ENCODE measurements at regions not wholly inside any gene's neighbourhood (a gene's known extent, or its start where the extent isn't known, plus 50 kb on each side); places are given as distances from the start of the nearest gene placed in this dataset.

DNA sequence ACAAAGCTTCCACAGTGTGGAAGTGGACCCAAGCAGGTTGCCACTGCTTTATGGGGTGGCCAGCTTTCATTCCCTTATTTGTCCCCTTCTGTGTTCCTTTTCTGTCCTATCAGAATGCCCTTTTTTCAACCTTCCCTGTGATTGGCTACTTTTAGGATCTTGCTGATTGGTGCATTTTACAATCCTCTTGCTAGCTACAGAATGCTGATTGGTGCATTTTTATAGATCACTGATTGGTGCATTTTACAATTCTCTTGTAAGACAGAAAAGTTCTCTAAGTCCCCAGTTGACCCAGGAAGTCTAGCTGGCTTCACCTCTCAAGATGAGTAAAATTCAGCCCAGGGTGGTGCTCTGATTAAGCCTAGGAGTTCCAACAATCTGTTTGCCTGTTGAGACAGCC lies 157.2 kb upstream of the ERCC6L2 start:
- DNase-seq = no peak
- no peak overlapping the region for H3K4me3 ChIP-seq
- H3K27ac ChIP-seq = no peak overlapping the region
- H3K36me3 ChIP-seq (ENCODE audit: low read depth, missing control alignments) = no peaks in the 10 kb centered on the region
- H3K4me1 ChIP-seq = no peaks in the 10 kb centered on the region
- H3K9me3 ChIP-seq = no peaks in the 10 kb centered on the region
- intact Hi-C loops (cut with DNase I; ENCODE audit: low total_unique reads) = no loop called here
- TF ChIP-seq, protein P1, sequence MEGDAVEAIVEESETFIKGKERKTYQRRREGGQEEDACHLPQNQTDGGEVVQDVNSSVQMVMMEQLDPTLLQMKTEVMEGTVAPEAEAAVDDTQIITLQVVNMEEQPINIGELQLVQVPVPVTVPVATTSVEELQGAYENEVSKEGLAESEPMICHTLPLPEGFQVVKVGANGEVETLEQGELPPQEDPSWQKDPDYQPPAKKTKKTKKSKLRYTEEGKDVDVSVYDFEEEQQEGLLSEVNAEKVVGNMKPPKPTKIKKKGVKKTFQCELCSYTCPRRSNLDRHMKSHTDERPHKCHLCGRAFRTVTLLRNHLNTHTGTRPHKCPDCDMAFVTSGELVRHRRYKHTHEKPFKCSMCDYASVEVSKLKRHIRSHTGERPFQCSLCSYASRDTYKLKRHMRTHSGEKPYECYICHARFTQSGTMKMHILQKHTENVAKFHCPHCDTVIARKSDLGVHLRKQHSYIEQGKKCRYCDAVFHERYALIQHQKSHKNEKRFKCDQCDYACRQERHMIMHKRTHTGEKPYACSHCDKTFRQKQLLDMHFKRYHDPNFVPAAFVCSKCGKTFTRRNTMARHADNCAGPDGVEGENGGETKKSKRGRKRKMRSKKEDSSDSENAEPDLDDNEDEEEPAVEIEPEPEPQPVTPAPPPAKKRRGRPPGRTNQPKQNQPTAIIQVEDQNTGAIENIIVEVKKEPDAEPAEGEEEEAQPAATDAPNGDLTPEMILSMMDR (IDR thresholded peaks at IDR 0.05) = no peak
- TF ChIP-seq POLR2A (IDR thresholded peaks at IDR 0.05) = no peak
- H3K27me3 ChIP-seq = no peaks in the 10 kb centered on the region

DNA sequence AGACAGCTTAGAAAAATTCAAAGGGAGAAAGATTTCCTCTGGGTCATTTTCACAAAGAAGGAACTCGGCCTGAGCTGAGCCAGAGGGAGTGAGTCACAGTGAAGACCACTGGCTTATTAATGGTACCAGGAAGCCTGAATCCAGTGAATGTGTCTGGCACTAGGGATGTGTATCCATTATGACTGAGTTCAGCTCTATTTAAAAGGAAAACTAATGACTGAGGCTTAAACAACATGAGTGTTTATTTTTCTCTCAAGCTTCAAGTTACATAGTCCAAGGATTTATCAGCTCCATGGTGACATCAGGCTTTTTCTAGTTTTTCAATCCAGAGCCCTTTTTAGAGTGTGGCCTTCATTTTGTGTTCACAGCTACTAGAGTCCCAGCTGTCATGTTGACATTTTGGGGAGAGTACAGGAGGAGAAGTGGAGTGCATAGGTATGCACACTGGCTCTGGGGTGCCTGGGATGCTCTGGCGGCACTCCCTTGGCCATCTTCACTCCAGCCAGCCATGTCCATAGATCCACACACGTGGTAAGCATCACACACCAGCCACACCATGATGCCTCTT lies 159.5 kb upstream of the ERCC6L2 start:
- DNase-seq = no peak
- no peaks in the 10 kb centered on the region for H3K9me3 ChIP-seq
- intact Hi-C loops (cut with DNase I; ENCODE audit: low total_unique reads) = no loop called here
- H3K27ac ChIP-seq = no peak overlapping the region
- no peaks in the 10 kb centered on the region for H3K36me3 ChIP-seq (ENCODE audit: low read depth, missing control alignments)
- WGBS, 2 donors = 83 to 100% methylated on average over 3 of the region's 3 CpGs
- no peaks in the 10 kb centered on the region for H3K27me3 ChIP-seq
- no peak for TF ChIP-seq POLR2A (IDR thresholded peaks at IDR 0.05)
- TF ChIP-seq, protein P1 (IDR thresholded peaks at IDR 0.05) = no peak
- no peak overlapping the region for H3K4me3 ChIP-seq
- no peaks in the 10 kb centered on the region for H3K4me1 ChIP-seq

DNA sequence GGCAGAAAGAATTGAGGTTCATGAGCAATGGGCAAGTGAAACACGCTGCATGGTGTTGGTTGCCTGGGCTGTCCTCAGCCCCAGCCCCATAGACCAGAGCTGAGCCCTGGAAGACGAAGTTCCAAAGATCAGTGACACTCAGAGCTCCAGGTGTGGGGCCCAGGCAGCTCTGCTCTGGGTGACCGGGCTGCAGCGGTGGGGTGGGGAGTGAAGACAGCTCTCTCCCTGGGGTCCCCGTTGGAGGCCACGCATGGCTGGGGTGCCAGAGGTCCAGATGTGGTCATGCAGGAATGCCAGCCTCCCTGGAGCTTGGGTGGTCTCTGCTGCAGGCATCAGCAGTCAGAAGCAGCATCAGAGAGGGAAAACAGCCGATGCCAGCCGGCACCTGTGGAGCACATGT lies 165.0 kb upstream of the ERCC6L2 start:
- intact Hi-C loops (cut with DNase I; ENCODE audit: low total_unique reads) = no loop called here
- H3K4me1 ChIP-seq = no peaks in the 10 kb centered on the region
- 88% methylated on average over 8 of the region's 8 CpGs; no CpG with 5 or more reads in 1 of the 2 donors for WGBS, 2 donors
- no peaks in the 10 kb centered on the region for H3K9me3 ChIP-seq
- TF ChIP-seq POLR2A (IDR thresholded peaks at IDR 0.05) = no peak
- TF ChIP-seq, protein P1 (IDR thresholded peaks at IDR 0.05) = no peak
- H3K4me3 ChIP-seq = no peak overlapping the region
- H3K27ac ChIP-seq = no peak overlapping the region
- H3K27me3 ChIP-seq = no peaks in the 10 kb centered on the region
- H3K36me3 ChIP-seq (ENCODE audit: low read depth, missing control alignments) = no peaks in the 10 kb centered on the region
- no peak for DNase-seq

DNA sequence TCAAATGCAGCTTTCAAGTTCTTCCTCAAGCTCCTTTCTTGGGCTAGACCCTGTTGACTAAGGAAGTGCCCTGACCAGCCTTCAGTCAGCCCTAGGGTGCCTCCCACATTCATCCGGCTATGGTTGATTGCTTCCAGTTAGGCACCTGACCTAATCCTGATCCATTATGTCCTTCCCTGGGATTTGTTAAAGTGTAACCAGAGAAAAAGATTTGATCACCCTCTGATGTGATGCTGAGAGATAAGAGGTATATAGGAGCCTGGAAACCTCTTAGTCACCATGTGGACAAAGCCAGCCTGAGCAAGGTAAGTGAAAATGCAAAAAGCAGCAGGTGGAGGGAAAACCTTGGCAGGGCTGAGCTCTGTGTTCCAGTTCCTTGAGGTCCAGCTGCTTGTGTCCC lies 178.8 kb upstream of the ERCC6L2 start:
- no peaks in the 10 kb centered on the region for H3K27me3 ChIP-seq
- no peak for DNase-seq
- H3K4me3 ChIP-seq = no peak overlapping the region
- TF ChIP-seq POLR2A (IDR thresholded peaks at IDR 0.05) = no peak
- TF ChIP-seq, protein P1 (IDR thresholded peaks at IDR 0.05) = no peak
- H3K9me3 ChIP-seq = no peaks in the 10 kb centered on the region
- H3K4me1 ChIP-seq = no peaks in the 10 kb centered on the region
- WGBS, 2 donors = 100% methylated on average over 1 of the region's 1 CpG
- intact Hi-C loops (cut with DNase I; ENCODE audit: low total_unique reads) = no loop called here
- H3K27ac ChIP-seq = no peak overlapping the region
- no peaks in the 10 kb centered on the region for H3K36me3 ChIP-seq (ENCODE audit: low read depth, missing control alignments)

DNA sequence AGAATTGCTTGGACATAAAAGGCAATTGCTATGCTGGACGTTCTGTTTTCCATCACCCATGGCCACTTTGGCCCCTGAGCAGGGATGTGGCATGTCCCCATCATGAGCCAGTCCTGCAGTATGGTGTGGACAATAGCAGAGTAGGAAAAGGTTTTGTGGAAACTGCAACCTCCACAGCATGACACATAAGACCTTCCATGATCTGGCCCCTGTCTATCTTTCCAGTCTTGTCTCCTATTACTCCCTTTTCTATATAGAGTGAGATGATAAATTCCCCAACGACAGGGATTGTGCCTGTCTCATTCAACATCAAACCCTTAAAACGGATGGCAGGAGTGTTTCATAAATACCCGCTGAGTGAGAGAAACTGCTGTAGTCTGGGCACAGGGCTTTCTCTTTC lies 174.7 kb upstream of the PTCH1 start:
- no peaks in the 10 kb centered on the region for H3K4me1 ChIP-seq
- H3K9me3 ChIP-seq = no peaks in the 10 kb centered on the region
- no peak overlapping the region for H3K4me3 ChIP-seq
- H3K27me3 ChIP-seq = no peaks in the 10 kb centered on the region
- WGBS, 2 donors = 79% methylated on average over 4 of the region's 4 CpGs
- H3K27ac ChIP-seq = no peak overlapping the region
- intact Hi-C loops (cut with DNase I; ENCODE audit: low total_unique reads) = no loop called here
- no peaks in the 10 kb centered on the region for H3K36me3 ChIP-seq (ENCODE audit: low read depth, missing control alignments)
- TF ChIP-seq, protein P1 (IDR thresholded peaks at IDR 0.05) = no peak
- TF ChIP-seq POLR2A (IDR thresholded peaks at IDR 0.05) = no peak
- no peak for DNase-seq

Measured in testis (tissue), 2 donors.